BE2C (cell line): ENCODE measurements at regions not wholly inside any gene's neighbourhood (a gene's known extent, or its start where the extent isn't known, plus 50 kb on each side); places are given as distances from the start of the nearest gene placed in this dataset.
"Not testable (repeated sequence)": the region's sequence is repeated elsewhere in the genome, so short reads cannot be mapped to it uniquely, and the experiment has no call there.

Experiments used
- DNase-seq: peaks from one replicate; pipeline ENCODE4 v3.0.0-alpha.2; 2020
- H3K27me3 ChIP-seq: fragments of 250-450 bp; sonication (Bioruptor Pico); 2 replicates; pipeline ENCODE4 v1.5.1; 2020; ENCODE audit warnings: mild to moderate bottlenecking
- H3K36me3 ChIP-seq: fragments of 250-450 bp; sonication (Bioruptor Pico); 2 replicates; pipeline ENCODE4 v1.5.1; 2020; ENCODE audit warnings: mild to moderate bottlenecking
- H3K4me1 ChIP-seq: fragments of 250-450 bp; sonication (Bioruptor Pico); 2 replicates; pipeline ENCODE4 v1.5.1; 2020
- H3K4me3 ChIP-seq: 2 replicates; pipeline ENCODE4 v1.5.1; 2011; ENCODE audit warnings: low read depth, low read length
- H3K9me3 ChIP-seq: fragments of 250-450 bp; sonication (Bioruptor Pico); 2 replicates; pipeline ENCODE4 v1.5.1; 2020
- CTCF ChIP-seq: IDR thresholded peaks from 2 replicates; pipeline ENCODE4 v1.5.1; 2012; ENCODE audit warnings: mild to moderate bottlenecking, low read depth, low read length

GRCh38 chr5:89668821-89669220, 740.7 kb downstream of the CETN3 start:
- no peaks in the 10 kb centered on the region for H3K36me3 ChIP-seq
- no peak for DNase-seq
- H3K27me3 ChIP-seq = no peaks in the 10 kb centered on the region
- H3K9me3 ChIP-seq = no peaks in the 10 kb centered on the region
- no peaks in the 10 kb centered on the region for H3K4me1 ChIP-seq
- H3K4me3 ChIP-seq = no peak overlapping the region
- TF ChIP-seq CTCF = no peak

- no peak for DNase-seq
- H3K27me3 ChIP-seq = no peaks in the 10 kb centered on the region
- TF ChIP-seq CTCF = no peak
Measured at GRCh38 chr5:89662499-89662898, 747.1 kb downstream of the CETN3 start.

GRCh38 chr5:89638871-89639270, 755.9 kb upstream of the MEF2C start:
- no peaks in the 10 kb centered on the region for H3K9me3 ChIP-seq
- no peak overlapping the region for H3K4me3 ChIP-seq
- H3K27me3 ChIP-seq = no peaks in the 10 kb centered on the region
- no peak for DNase-seq
- no peaks in the 10 kb centered on the region for H3K4me1 ChIP-seq
- no peak for TF ChIP-seq CTCF
- no peaks in the 10 kb centered on the region for H3K36me3 ChIP-seq

More at GRCh38 chr5:89662499-89662898, 747.1 kb downstream of the CETN3 start:
- Histone ChIP-seq H3K4me1 (no peaks in the 10 kb centered on the region), H3K36me3 (no peaks in the 10 kb centered on the region), H3K9me3 (no peaks in the 10 kb centered on the region), H3K4me3 (no peak overlapping the region)

GRCh38 chr5:89634176-89634575, 751.2 kb upstream of the MEF2C start:
- H3K4me3 ChIP-seq, H3K27me3 ChIP-seq, DNase-seq, H3K36me3 ChIP-seq, H3K4me1 ChIP-seq, H3K9me3 ChIP-seq: not testable (repeated sequence)

GRCh38 chr5:89630064-89630463, 747.1 kb upstream of the MEF2C start:
- not testable (repeated sequence) for H3K4me1 ChIP-seq, DNase-seq, H3K27me3 ChIP-seq, H3K9me3 ChIP-seq, H3K4me3 ChIP-seq, H3K36me3 ChIP-seq

GRCh38 chr5:89628876-89629635, 746.1 kb upstream of the MEF2C start:
- H3K9me3 ChIP-seq = no peaks in the 10 kb centered on the region
- H3K36me3 ChIP-seq = no peaks in the 10 kb centered on the region
- H3K27me3 ChIP-seq = no peaks in the 10 kb centered on the region
- no peak overlapping the region for H3K4me3 ChIP-seq
- TF ChIP-seq CTCF = no peak
- H3K4me1 ChIP-seq = no peaks in the 10 kb centered on the region
- DNase-seq = no peak

- Histone ChIP-seq H3K9me3 (no peaks in the 10 kb centered on the region), H3K36me3 (no peaks in the 10 kb centered on the region), H3K4me3 (no peak overlapping the region), H3K27me3 (no peaks in the 10 kb centered on the region), H3K4me1 (no peaks in the 10 kb centered on the region)
- TF ChIP-seq CTCF = no peak
- no peak for DNase-seq
Measured at GRCh38 chr5:89615839-89616518, 733.0 kb upstream of the MEF2C start.
